IPS DF 6.9 (cell line): ENCODE measurements at regions not wholly inside any gene's neighbourhood (a gene's known extent, or its start where the extent isn't known, plus 50 kb on each side); places are given as distances from the start of the nearest gene placed in this dataset.
"Not testable (repeated sequence)": the region's sequence is repeated elsewhere in the genome, so short reads cannot be mapped to it uniquely, and the experiment has no call there.

Experiments used
- DNase-seq: peaks from one replicate; pipeline ENCODE4 v3.0.0-alpha.2; 2013; ENCODE audit warnings: low read depth, low spot score
- H3K27ac ChIP-seq: one replicate; pipeline ENCODE4 v1.5.1; 2013; ENCODE audit warnings: low read length, control low read depth
- H3K27me3 ChIP-seq: 2 replicates; pipeline ENCODE4 v1.6.1; 2013; ENCODE audit warnings: mild to moderate bottlenecking, low read length; ENCODE audit not compliant: control insufficient read depth, insufficient read depth
- H3K36me3 ChIP-seq: 2 replicates; pipeline ENCODE4 v1.6.1; 2013; ENCODE audit warnings: low read length; ENCODE audit not compliant: control insufficient read depth, insufficient read depth
- H3K4me1 ChIP-seq: 2 replicates; pipeline ENCODE4 v1.6.1; 2013; ENCODE audit warnings: low read length; ENCODE audit not compliant: control insufficient read depth, insufficient read depth
- H3K4me3 ChIP-seq: 2 replicates; pipeline ENCODE4 v1.5.1; 2013; ENCODE audit warnings: mild to moderate bottlenecking, low read length
- H3K9me3 ChIP-seq: 2 replicates; pipeline ENCODE4 v1.6.1; 2013; ENCODE audit warnings: low read length, inconsistent platforms; ENCODE audit not compliant: control insufficient read depth, insufficient read depth
- WGBS: extraction: QIAGEN DNeasy Blood & Tissue Kit; methylation state at CpG from one replicate; pipeline ENCODE4 v1.1.7; 2013; ENCODE audit warnings: mixed read lengths, missing lambda C conversion rate; ENCODE audit not compliant: insufficient read length, insufficient coverage; 5-methylcytosine and 5-hydroxymethylcytosine counted together

DNA sequence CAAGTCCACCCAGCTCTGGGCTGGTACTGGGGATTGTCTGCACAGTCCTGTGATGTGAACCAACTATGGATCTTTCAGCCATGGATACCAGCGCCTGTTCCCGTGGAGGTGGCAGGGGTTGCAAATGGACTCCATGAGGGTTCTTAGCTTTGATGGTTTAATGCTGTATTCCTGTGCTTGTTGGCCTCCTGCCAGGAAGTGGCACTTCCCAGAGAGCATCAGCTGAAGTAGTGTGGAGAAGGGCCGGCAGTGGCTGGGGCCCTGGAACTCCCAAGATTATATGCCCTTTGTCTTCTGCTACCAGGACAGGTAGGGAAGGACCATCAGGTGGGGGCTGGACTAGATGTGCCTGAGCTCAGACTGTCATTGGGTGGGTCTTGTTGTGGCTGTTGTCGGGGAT lies 1104.8 kb upstream of the COX7C start:
- Histone ChIP-seq H3K4me3 (no peak overlapping the region), H3K27me3 (no peaks in the 10 kb centered on the region), H3K36me3 (no peaks in the 10 kb centered on the region), H3K9me3 (no peaks in the 10 kb centered on the region), H3K27ac (no peak overlapping the region), H3K4me1 (no peaks in the 10 kb centered on the region)
- no CpG with 5 or more reads among the region's 4 CpGs for WGBS
- no peak for DNase-seq

DNA sequence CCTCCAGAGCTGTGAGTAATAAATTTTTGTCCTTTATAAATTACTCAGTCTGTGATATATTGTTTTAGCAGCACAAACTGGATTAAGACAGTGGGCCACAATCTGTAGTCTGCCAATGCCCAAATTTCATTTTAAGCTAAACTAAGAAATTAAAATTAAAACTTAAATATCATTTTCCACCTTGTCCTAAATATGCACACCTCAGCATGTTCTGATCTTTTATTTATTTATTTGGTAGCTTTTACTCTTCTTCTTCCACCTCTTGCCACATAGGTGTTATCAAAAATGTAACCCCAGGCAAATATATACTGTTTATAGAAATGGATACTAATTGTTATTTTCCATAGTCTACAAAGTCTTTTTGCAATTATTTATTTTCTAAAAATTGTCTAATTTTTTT lies 1102.2 kb upstream of the COX7C start:
- no peaks in the 10 kb centered on the region for H3K9me3 ChIP-seq
- no peaks in the 10 kb centered on the region for H3K36me3 ChIP-seq
- no peak overlapping the region for H3K27ac ChIP-seq
- H3K4me3 ChIP-seq = no peak overlapping the region
- no peaks in the 10 kb centered on the region for H3K27me3 ChIP-seq
- no peaks in the 10 kb centered on the region for H3K4me1 ChIP-seq
- DNase-seq = no peak

- no peaks in the 10 kb centered on the region for H3K9me3 ChIP-seq
- no peaks in the 10 kb centered on the region for H3K4me1 ChIP-seq
- no peak for DNase-seq
- WGBS = no CpG with 5 or more reads among the region's 3 CpGs
- H3K27ac ChIP-seq = no peak overlapping the region
- no peak overlapping the region for H3K4me3 ChIP-seq
- no peaks in the 10 kb centered on the region for H3K36me3 ChIP-seq
- H3K27me3 ChIP-seq = no peaks in the 10 kb centered on the region
Measured at GRCh38 chr5:85517386-85517785, 1100.4 kb upstream of the COX7C start.

- Histone ChIP-seq H3K36me3 (no peaks in the 10 kb centered on the region), H3K4me3 (no peak overlapping the region), H3K9me3 (no peaks in the 10 kb centered on the region), H3K27ac (no peak overlapping the region), H3K4me1 (no peaks in the 10 kb centered on the region), H3K27me3 (no peaks in the 10 kb centered on the region)
- WGBS = no CpG with 5 or more reads among the region's 4 CpGs
- DNase-seq = no peak
Measured at GRCh38 chr5:85533341-85534047, 1084.2 kb upstream of the COX7C start.

DNA sequence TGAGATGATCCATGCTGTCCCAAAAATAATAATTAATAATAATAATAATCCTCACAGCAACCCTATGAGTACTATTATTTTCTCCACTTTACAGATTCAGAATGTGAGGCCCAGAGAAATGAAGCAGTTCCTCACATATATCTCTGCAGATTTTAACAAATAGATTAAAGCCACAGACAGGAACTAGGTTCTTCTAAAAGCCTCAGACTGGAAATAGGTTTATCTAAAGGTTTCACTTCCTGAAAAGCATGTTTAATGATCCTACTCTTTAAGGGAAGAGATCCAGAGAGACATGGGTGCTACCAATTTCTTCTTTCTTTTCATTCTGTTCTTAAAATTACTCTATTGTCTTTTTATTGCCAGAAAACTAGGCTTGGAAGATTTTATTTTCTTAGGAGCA lies 1079.4 kb upstream of the COX7C start:
- H3K36me3 ChIP-seq = no peaks in the 10 kb centered on the region
- no peaks in the 10 kb centered on the region for H3K4me1 ChIP-seq
- no peaks in the 10 kb centered on the region for H3K27me3 ChIP-seq
- H3K4me3 ChIP-seq = no peak overlapping the region
- no peak overlapping the region for H3K27ac ChIP-seq
- H3K9me3 ChIP-seq = no peaks in the 10 kb centered on the region
- DNase-seq = no peak

DNA sequence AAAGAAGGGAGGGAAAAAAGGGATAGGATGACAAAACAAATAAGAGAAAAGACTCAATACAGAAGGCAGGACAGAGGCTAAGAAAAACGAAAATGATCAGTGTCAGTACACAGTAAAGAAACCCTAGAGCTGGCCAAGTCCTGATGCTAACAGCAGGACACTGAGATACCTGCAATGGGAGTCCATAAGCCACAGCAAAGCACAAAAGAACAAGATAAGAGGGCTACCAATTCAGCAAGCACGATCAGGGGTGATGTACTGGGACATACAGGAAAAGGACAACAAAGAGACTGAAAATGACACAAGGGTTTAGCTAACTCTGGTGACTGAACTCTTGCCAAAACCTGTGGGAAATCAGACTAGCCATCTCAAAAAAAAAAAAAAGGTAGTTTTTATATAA lies 1072.6 kb upstream of the COX7C start:
- Histone ChIP-seq H3K27ac (no peak overlapping the region), H3K9me3 (no peaks in the 10 kb centered on the region), H3K27me3 (no peaks in the 10 kb centered on the region), H3K36me3 (no peaks in the 10 kb centered on the region), H3K4me3 (no peak overlapping the region), H3K4me1 (no peaks in the 10 kb centered on the region)
- DNase-seq = no peak
- WGBS = no CpG with 5 or more reads among the region's 2 CpGs

DNA sequence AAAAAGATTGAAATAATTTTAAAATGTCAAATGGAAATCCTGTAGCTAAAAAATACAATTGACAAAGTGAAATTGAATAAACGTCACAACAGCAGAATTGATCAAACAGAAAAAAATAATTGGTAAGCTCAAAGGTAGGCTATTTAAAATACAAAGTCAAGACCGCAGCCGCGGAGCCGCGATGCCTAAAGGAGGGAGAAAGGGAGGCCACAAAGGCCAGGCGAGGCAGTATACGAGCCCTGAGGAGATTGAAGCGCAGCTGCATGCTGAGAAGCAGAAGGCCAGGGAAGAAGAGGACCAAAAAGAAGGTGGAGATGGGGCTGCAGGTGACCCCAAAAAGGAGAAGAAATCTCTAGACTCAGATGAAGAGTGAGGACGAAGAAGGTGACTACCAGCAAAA lies 1068.5 kb upstream of the COX7C start:
- H3K4me1 ChIP-seq = no peaks in the 10 kb centered on the region
- H3K4me3 ChIP-seq = no peak overlapping the region
- no peaks in the 10 kb centered on the region for H3K9me3 ChIP-seq
- no peaks in the 10 kb centered on the region for H3K27me3 ChIP-seq
- no peak for DNase-seq
- H3K27ac ChIP-seq = no peak overlapping the region
- no CpG with 5 or more reads among the region's 10 CpGs for WGBS
- H3K36me3 ChIP-seq = no peaks in the 10 kb centered on the region

- Histone ChIP-seq H3K4me3 (no peak overlapping the region), H3K27me3 (no peaks in the 10 kb centered on the region), H3K27ac (no peak overlapping the region), H3K4me1 (no peaks in the 10 kb centered on the region), H3K36me3 (no peaks in the 10 kb centered on the region), H3K9me3 (no peaks in the 10 kb centered on the region)
- no peak for DNase-seq
- no CpG with 5 or more reads among the region's 24 CpGs for WGBS
Measured at GRCh38 chr5:85549836-85550599, 1067.7 kb upstream of the COX7C start.

- no peaks in the 10 kb centered on the region for H3K9me3 ChIP-seq
- no peaks in the 10 kb centered on the region for H3K36me3 ChIP-seq
- H3K4me3 ChIP-seq = no peak overlapping the region
- no peak overlapping the region for H3K27ac ChIP-seq
- no peaks in the 10 kb centered on the region for H3K27me3 ChIP-seq
- WGBS = no CpG with 5 or more reads among the region's 3 CpGs
- no peak for DNase-seq
- no peaks in the 10 kb centered on the region for H3K4me1 ChIP-seq
Measured at GRCh38 chr5:85556464-85556863, 1061.3 kb upstream of the COX7C start.

DNA sequence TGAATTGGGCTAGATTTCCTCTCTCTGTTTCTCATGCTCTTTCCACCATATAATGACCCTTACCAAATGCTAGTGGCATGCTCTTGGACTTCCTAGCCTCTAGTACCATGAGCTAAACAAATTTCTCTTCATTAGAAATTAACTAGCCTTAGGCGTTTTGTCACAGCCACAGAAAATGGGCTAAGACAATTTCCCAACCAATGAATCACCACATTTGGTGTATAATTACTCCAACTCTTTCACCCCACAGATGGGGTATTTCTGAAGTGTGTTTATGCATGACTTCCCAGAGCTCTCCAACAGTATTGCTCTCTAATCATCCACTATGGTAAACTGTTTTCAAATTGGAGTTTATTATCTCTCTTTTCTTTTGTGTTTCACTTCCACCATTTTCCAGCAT lies 1041.1 kb upstream of the COX7C start:
- H3K9me3 ChIP-seq = no peaks in the 10 kb centered on the region
- WGBS = no CpG with 5 or more reads among the region's 1 CpG

GRCh38 chr5:85587806-85588205 lies 1029.9 kb upstream of the COX7C start:
- H3K9me3 ChIP-seq, H3K4me1 ChIP-seq, H3K27me3 ChIP-seq, H3K27ac ChIP-seq, H3K4me3 ChIP-seq, DNase-seq, H3K36me3 ChIP-seq: not testable (repeated sequence)
- no CpG with 5 or more reads among the region's 6 CpGs for WGBS

More for the DNA sequence above, 1041.1 kb upstream of the COX7C start:
- Histone ChIP-seq H3K4me3 (no peak overlapping the region), H3K36me3 (no peaks in the 10 kb centered on the region), H3K4me1 (no peaks in the 10 kb centered on the region), H3K27ac (no peak overlapping the region), H3K27me3 (no peaks in the 10 kb centered on the region)
- no peak for DNase-seq
